CD4-positive, alpha-beta T cell treated with Interleukin-15 for 1 hour (primary cell): ENCODE measurements at regions not wholly inside any gene's neighbourhood (a gene's known extent, or its start where the extent isn't known, plus 50 kb on each side); places are given as distances from the start of the nearest gene placed in this dataset.

Source experiments
- DNase-seq: peaks from one replicate; pipeline ENCODE4 v3.0.0-alpha.2; 2020

GRCh38 chr10:57849691-57850357, 417.9 kb downstream of the IPMK start:
- no peak for DNase-seq

- no peak for DNase-seq
Measured at GRCh38 chr10:57846307-57847065, 421.2 kb downstream of the IPMK start.

- no peak for DNase-seq
Measured at GRCh38 chr10:57844387-57844998, 423.2 kb downstream of the IPMK start.

GRCh38 chr10:57830877-57831560, 436.7 kb downstream of the IPMK start:
- DNase-seq, result no peak

- no peak for DNase-seq
Measured at GRCh38 chr10:57825015-57825414, 442.7 kb downstream of the IPMK start.

GRCh38 chr10:57823398-57823797, 444.3 kb downstream of the IPMK start:
- DNase-seq, result no peak

- DNase-seq, result no peak
Measured at GRCh38 chr10:57822965-57823364, 444.7 kb downstream of the IPMK start.

GRCh38 chr10:57818522-57818921, 449.2 kb downstream of the IPMK start:
- no peak for DNase-seq

GRCh38 chr10:57817741-57818140, 450.0 kb downstream of the IPMK start:
- DNase-seq, result no peak

- no peak for DNase-seq
Measured at GRCh38 chr10:57815949-57816348, 451.7 kb downstream of the IPMK start.

GRCh38 chr10:57809961-57810360, 457.7 kb downstream of the IPMK start:
- no peak for DNase-seq

GRCh38 chr10:57807906-57808305, 459.8 kb downstream of the IPMK start:
- DNase-seq, result no peak

GRCh38 chr10:57806675-57807074, 461.0 kb downstream of the IPMK start:
- no peak for DNase-seq

- DNase-seq, result no peak
Measured at GRCh38 chr10:57799625-57800024, 468.1 kb downstream of the IPMK start.

- DNase-seq, result no peak
Measured at GRCh38 chr10:57798830-57799229, 468.9 kb downstream of the IPMK start.

- DNase-seq, result no peak
Measured at GRCh38 chr10:57791546-57791945, 476.1 kb downstream of the IPMK start.

- no peak for DNase-seq
Measured at GRCh38 chr10:57790703-57791102, 477.0 kb downstream of the IPMK start.

- no peak for DNase-seq
Measured at GRCh38 chr10:57788117-57788516, 479.6 kb downstream of the IPMK start.

GRCh38 chr10:57786850-57787750, 480.6 kb downstream of the IPMK start:
- DNase-seq, result no peak

- no peak for DNase-seq
Measured at GRCh38 chr10:57786331-57786730, 481.4 kb downstream of the IPMK start.

- no peak for DNase-seq
Measured at GRCh38 chr10:57785546-57785945, 482.1 kb downstream of the IPMK start.

GRCh38 chr10:57785068-57785467, 482.6 kb downstream of the IPMK start:
- DNase-seq, result no peak
